NOMO-1 treated with DMSO at 0.1 percent for 48 hours (cell line): ENCODE measurements at regions not wholly inside any gene's neighbourhood (a gene's known extent, or its start where the extent isn't known, plus 50 kb on each side); places are given as distances from the start of the nearest gene placed in this dataset.

Experiments
- DNase-seq: peaks from one replicate; lab custom pipeline; 2025; ENCODE audit not compliant: unreplicated experiment; lab: John Stamatoyannopoulos, UW

- DNase-seq: no peak
Observed at GRCh38 chr5:110343616-110344015, 382.9 kb downstream of the TMEM232 start.

GRCh38 chr5:110345623-110346022, 380.8 kb downstream of the TMEM232 start:
- no peak for DNase-seq

- DNase-seq: no peak
Observed at GRCh38 chr5:110346893-110347358, 379.5 kb downstream of the TMEM232 start.

- no peak for DNase-seq
Observed at GRCh38 chr5:110347781-110348180, 378.7 kb downstream of the TMEM232 start.

GRCh38 chr5:110351430-110351829, 375.0 kb downstream of the TMEM232 start:
- DNase-seq: no peak

- no peak for DNase-seq
Observed at GRCh38 chr5:110354311-110354710, 372.2 kb downstream of the TMEM232 start.

GRCh38 chr5:110354915-110355644, 371.4 kb downstream of the TMEM232 start:
- DNase-seq: no peak

GRCh38 chr5:110356677-110357076, 369.8 kb downstream of the TMEM232 start:
- DNase-seq: no peak

- DNase-seq: no peak
Observed at GRCh38 chr5:110359221-110359620, 367.2 kb downstream of the TMEM232 start.

- no peak for DNase-seq
Observed at GRCh38 chr5:110361471-110361870, 365.0 kb downstream of the TMEM232 start.

- no peak for DNase-seq
Observed at GRCh38 chr5:110362261-110362660, 364.2 kb downstream of the TMEM232 start.

GRCh38 chr5:110366716-110367115, 359.8 kb downstream of the TMEM232 start:
- DNase-seq: no peak
